SIG-M5 treated with dmso at 0.1 percent for 504 hours (cell line): ENCODE measurements at regions not wholly inside any gene's neighbourhood (a gene's known extent, or its start where the extent isn't known, plus 50 kb on each side); places are given as distances from the start of the nearest gene placed in this dataset.
"Not testable (repeated sequence)": the region's sequence is repeated elsewhere in the genome, so short reads cannot be mapped to it uniquely, and the experiment has no call there.

Experiments used
- DNase-seq: peaks from one replicate; lab custom pipeline; 2025; ENCODE audit not compliant: unreplicated experiment; lab: John Stamatoyannopoulos, UW

DNA sequence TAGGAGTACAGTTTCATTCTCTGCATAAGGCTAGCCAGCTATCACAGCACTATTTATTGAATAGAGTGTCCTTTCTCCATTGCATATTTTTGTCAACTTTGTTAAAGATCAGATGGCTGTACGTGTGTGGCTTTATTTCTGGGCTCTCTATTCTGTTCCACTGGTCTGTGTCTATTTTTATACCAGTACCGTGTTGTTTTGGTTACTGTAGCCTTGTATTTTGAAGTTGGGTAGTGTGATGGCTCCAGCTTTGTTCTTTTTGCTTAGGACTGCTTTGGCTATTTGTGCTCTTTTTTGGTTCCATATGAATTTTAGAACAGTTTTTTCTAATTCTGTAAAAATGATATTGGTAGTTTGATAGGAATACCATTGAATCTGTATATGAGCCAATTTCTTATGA is 182.1 kb upstream of the DIAPH2 start:
- no peak for DNase-seq

DNA sequence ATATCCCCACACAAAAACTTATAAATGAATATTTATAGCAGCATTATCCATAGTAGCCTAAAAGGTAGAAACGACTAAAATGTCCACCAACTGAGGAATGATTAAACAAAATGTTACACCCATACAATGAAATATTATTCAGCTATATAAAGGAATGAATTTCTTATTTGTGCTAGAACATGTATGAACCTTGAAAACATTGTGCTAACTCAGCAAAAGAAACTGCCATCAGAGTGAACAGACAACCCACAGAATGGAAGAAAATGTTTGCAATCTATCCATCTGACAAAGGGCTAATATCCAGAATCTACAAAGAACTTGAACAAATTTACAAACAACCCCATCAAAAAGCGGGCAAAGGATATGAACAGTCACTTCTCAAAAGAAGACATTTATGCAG is 155.3 kb upstream of the DIAPH2 start:
- DNase-seq: not testable (repeated sequence)

GRCh38 chrX:96538104-96538725 is 146.4 kb upstream of the DIAPH2 start:
- DNase-seq: no peak

GRCh38 chrX:96540111-96540631 is 144.5 kb upstream of the DIAPH2 start:
- no peak for DNase-seq

GRCh38 chrX:96546281-96546680 is 138.4 kb upstream of the DIAPH2 start:
- DNase-seq: not testable (repeated sequence)

DNA sequence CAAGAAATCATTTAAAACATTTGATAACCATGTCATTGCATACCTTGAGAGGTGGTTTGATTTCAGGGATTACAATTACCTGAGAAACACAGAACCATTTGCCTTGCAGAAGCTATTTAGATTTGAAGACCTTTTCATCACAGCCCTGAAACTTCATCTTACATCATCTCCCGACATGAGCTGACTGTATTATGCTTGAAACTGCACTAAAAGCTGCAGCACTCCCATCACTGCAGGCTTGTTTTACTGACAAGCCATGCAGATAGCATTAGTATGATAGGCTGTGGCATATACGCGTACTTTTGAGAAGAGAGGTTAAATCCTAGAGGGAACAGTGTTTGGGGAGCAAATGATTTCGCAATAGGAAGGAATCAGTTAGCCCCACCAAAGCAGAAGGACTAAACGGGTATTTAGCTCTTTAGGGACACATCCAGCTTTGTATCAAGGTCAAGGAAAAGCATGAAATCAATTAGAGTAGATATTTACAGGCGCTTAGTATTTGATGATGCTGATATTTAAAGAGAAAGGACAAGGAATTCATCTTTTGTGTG is 133.2 kb upstream of the DIAPH2 start:
- DNase-seq: no peak

DNA sequence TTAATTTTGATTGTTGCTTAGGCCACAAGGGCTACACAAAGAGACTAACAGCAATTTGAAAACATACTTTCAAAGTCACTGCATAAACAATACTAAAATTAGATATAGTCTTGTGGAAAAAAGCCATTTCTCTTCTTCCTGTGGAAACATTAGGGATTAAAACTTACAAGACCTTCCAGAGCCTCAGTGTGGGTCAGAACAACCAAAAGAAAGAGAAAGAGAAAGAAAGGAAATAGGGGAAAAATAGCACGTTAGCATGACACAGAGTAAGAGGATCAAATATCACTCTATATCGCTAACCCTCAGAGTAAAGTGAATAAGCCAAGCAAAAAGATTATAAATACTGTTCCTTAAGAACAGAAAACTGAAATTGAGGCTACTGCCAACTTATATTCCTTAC is 127.8 kb upstream of the DIAPH2 start:
- no peak for DNase-seq

- not testable (repeated sequence) for DNase-seq
These were observed 123.5 kb upstream of the DIAPH2 start for GRCh38 chrX:96561129-96561528.

DNA sequence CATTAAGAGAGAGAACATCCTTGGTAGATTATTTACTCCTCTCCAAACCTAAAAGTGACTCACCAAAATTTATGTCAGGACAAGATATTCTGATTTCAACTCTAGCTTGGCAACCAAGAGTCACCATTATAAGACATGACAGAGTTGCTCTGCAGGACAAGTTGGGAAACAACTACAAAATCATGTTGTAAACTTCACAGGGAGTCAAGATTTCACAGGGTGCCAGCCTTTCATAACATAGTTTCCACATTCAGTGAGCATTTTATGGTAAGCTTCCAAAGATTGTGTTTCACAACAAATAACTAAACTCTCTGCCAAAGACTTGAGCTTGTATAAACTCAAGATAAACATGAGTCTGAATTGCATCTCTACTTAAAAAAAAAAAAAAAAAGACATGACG is 121.0 kb upstream of the DIAPH2 start:
- DNase-seq: no peak

DNA sequence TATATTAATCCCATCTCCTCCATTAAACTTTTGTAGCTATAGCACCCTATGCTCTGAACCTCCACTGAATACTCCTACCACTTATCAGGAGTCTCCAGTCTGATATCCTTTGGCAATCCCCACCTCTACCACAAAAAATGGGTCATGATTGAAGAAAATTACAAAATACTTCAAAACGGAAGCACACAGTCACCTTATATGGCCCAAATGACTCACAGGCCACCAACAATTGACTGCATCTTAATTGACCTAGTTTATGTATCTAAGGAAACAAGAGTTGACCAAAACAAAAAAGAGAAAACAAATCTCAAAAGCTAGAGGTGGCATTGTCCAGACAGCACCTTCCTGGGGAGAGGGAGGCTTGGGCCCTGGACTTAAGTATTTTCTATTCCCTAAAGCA is 120.0 kb upstream of the DIAPH2 start:
- no peak for DNase-seq

GRCh38 chrX:96566878-96567277 is 117.8 kb upstream of the DIAPH2 start:
- no peak for DNase-seq

DNA sequence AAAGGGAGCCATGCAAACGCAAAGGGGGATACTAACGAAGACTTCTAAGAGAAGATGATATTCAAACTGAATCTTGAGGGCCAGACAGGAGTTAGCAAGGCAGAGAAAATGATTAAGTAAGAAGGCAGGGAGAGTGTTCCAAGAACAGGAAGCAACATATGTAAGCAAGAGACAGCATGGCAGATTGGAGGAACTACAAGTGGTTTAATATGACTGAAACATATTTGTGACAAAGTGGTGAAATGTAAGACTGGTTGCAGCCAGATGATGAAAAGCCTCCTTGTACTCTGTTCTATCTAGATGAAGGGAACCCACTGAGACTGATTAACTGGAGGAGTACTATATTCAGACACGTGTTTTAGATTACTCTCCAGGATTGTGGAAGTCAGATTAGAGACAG is 116.6 kb upstream of the DIAPH2 start:
- DNase-seq: no peak

- DNase-seq: no peak
These were observed 115.6 kb upstream of the DIAPH2 start for GRCh38 chrX:96569034-96569433.

DNA sequence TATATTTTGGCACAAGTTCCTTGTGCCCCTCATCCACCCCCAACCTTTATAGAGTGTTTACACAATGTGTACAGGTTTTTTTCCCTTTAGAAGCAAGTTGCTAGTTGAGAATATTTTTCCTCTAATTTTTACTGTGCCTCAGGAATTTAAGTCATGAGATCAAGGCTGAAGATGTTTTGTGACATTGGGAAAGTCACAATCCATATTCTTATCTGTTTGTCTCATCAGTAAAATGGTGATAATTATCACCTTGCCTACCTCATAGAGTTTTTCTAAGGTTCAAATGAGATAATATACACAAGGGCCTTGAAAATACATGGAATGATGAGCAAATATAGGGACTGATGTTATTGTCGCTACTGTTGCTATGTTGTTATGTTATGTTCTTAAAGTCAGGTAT is 109.6 kb upstream of the DIAPH2 start:
- no peak for DNase-seq

GRCh38 chrX:96576368-96576767 is 108.3 kb upstream of the DIAPH2 start:
- no peak for DNase-seq

GRCh38 chrX:96578781-96579180 is 105.9 kb upstream of the DIAPH2 start:
- DNase-seq: no peak

GRCh38 chrX:96579252-96579651 is 105.4 kb upstream of the DIAPH2 start:
- DNase-seq: no peak

DNA sequence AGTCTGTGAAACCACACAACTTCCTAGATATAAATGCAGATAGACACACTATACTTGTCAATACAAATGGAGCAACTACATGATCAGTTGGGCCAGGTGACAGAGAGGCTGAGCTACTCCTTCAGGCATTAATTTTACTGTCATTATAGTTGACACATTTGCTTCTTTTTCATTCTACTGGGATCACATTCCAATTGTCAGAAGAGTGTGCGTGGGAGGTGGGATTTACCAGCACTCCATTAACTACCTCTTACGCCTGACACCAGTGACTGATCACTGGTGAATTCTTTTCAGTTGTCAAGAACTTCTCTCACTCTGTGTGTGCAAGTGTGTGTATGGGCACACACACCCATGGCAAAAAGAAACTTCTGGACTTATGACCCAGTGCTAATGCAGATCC is 94.2 kb upstream of the DIAPH2 start:
- no peak for DNase-seq

GRCh38 chrX:96591421-96591820 is 93.2 kb upstream of the DIAPH2 start:
- DNase-seq: no peak

DNA sequence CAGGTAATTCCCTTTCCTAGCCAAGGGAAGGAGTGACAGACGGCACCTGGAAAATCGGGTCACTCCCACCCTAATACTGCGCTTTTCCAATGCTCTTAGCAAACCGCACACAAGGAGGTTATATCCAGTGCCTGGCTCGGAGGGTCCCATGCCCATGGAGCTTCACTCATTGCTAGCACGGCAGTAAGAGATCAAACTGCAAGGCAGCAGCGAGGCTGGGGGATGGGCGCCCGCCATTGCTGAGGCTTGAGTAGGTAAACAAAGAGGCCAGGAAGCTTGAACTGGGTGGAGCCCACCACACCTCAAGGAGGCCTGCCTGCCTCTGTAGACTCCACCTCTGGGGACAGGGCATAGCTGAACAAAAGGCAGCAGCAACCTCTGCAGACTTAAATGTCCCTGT is 86.8 kb upstream of the DIAPH2 start:
- DNase-seq: not testable (repeated sequence)

GRCh38 chrX:96611619-96612362 is 72.9 kb upstream of the DIAPH2 start:
- DNase-seq: no peak

DNA sequence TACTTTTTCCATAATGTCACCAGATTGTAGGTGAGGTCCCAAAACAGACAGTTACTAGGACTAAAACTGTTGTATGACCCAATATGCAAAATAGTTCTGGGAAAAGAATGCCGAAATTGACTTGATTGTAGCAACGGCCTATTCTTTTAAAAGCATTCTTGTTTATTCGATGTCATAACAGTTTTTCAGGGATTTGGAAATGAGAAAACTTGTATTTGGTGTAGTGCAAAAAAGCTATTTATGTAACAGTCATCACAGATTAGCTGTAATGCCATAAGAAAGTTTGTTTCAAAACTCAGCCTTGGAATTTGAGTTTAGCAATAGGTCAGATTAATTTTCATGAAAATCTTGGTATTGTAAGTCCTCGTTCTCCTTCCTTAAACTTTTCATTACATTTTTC is 69.2 kb upstream of the DIAPH2 start:
- no peak for DNase-seq
